NT2/D1 (cell line): ENCODE measurements at regions not wholly inside any gene's neighbourhood (a gene's known extent, or its start where the extent isn't known, plus 50 kb on each side); places are given as distances from the start of the nearest gene placed in this dataset.

Experiments
- SUZ12 ChIP-seq: IDR thresholded peaks from 2 replicates; pipeline ENCODE4 v1.6.1; 2011; ENCODE audit not compliant: insufficient read length, insufficient read depth; ENCODE audit errors: extremely low read depth
- YY1 ChIP-seq: IDR thresholded peaks from 2 replicates; pipeline ENCODE4 v1.6.1; 2011; ENCODE audit not compliant: insufficient read length, insufficient read depth
- ZNF274 ChIP-seq: IDR thresholded peaks from 2 replicates; pipeline ENCODE4 v1.6.1; 2011; ENCODE audit warnings: mild to moderate bottlenecking, low read depth, low read length

- no peak for TF ChIP-seq YY1
- TF ChIP-seq ZNF274: no peak
- TF ChIP-seq SUZ12: no peak
Measured at GRCh38 chr2:19000776-19001175, 357.6 kb downstream of the OSR1 start.
